HG03095 (cell line): ENCODE measurements at regions not wholly inside any gene's neighbourhood (a gene's known extent, or its start where the extent isn't known, plus 50 kb on each side); places are given as distances from the start of the nearest gene placed in this dataset.

Experiments
- ATAC-seq: cut with Tn5 transposase; IDR thresholded peaks from one replicate; pipeline ENCODE4 v1.9.1; 2021; ENCODE audit warnings: moderate library complexity; ENCODE audit not compliant: unreplicated experiment

- ATAC-seq: no peak
These were observed 337.1 kb downstream of the TMEM121 start for GRCh38 chr14:105863296-105864108.

GRCh38 chr14:105864116-105864515 is 337.7 kb downstream of the TMEM121 start:
- ATAC-seq: no peak

- no peak for ATAC-seq
These were observed 338.4 kb downstream of the TMEM121 start for GRCh38 chr14:105864651-105865265.

- ATAC-seq: no peak
These were observed 339.0 kb downstream of the TMEM121 start for GRCh38 chr14:105865266-105865903.

GRCh38 chr14:105865904-105866840 is 339.8 kb downstream of the TMEM121 start:
- no peak for ATAC-seq

GRCh38 chr14:105866841-105867321 is 340.5 kb downstream of the TMEM121 start:
- no peak for ATAC-seq

GRCh38 chr14:105867961-105868599 is 341.7 kb downstream of the TMEM121 start:
- no peak for ATAC-seq

GRCh38 chr14:105871590-105871989 is 345.2 kb downstream of the TMEM121 start:
- ATAC-seq: no peak

- no peak for ATAC-seq
These were observed 347.6 kb downstream of the TMEM121 start for GRCh38 chr14:105873870-105874512.

GRCh38 chr14:105876158-105876557 is 349.8 kb downstream of the TMEM121 start:
- ATAC-seq: no peak

GRCh38 chr14:105876829-105877228 is 350.4 kb downstream of the TMEM121 start:
- ATAC-seq: no peak

GRCh38 chr14:105877645-105878044 is 351.3 kb downstream of the TMEM121 start:
- ATAC-seq: no peak

- no peak for ATAC-seq
These were observed 351.7 kb downstream of the TMEM121 start for GRCh38 chr14:105878125-105878524.

- ATAC-seq: no peak
These were observed 352.2 kb downstream of the TMEM121 start for GRCh38 chr14:105878554-105878953.

- no peak for ATAC-seq
These were observed 353.1 kb downstream of the TMEM121 start for GRCh38 chr14:105879503-105879866.

- no peak for ATAC-seq
These were observed 353.6 kb downstream of the TMEM121 start for GRCh38 chr14:105879867-105880561.

- no peak for ATAC-seq
These were observed 354.2 kb downstream of the TMEM121 start for GRCh38 chr14:105880616-105881015.

- ATAC-seq: no peak
These were observed 354.9 kb downstream of the TMEM121 start for GRCh38 chr14:105881021-105881930.
